Activated T-cell treated with anti-CD3 and anti-CD28 coated beads for 4 hours (primary cell): ENCODE measurements at regions not wholly inside any gene's neighbourhood (a gene's known extent, or its start where the extent isn't known, plus 50 kb on each side); places are given as distances from the start of the nearest gene placed in this dataset.

Source experiments
- DNase-seq: peaks from one replicate; pipeline ENCODE4 v3.0.0-alpha.2; 2020

- DNase-seq = no peak
These were observed 76.0 kb downstream of the FAM124B start for GRCh38 chr2:224325941-224326340.

- DNase-seq = no peak
These were observed 77.3 kb downstream of the FAM124B start for GRCh38 chr2:224324604-224325003.

- no peak for DNase-seq
These were observed 81.2 kb downstream of the FAM124B start for GRCh38 chr2:224320660-224321059.

GRCh38 chr2:224319750-224320149 lies 82.2 kb downstream of the FAM124B start:
- DNase-seq = no peak

GRCh38 chr2:224312741-224313140 lies 89.2 kb downstream of the FAM124B start:
- DNase-seq = no peak

GRCh38 chr2:224310943-224311625 lies 90.8 kb downstream of the FAM124B start:
- no peak for DNase-seq

GRCh38 chr2:224309176-224309575 lies 92.7 kb downstream of the FAM124B start:
- no peak for DNase-seq

- DNase-seq = no peak
These were observed 93.5 kb downstream of the FAM124B start for GRCh38 chr2:224308272-224308911.

- no peak for DNase-seq
These were observed 99.0 kb downstream of the FAM124B start for GRCh38 chr2:224302952-224303351.

GRCh38 chr2:224293976-224294375 lies 107.9 kb downstream of the FAM124B start:
- no peak for DNase-seq

- DNase-seq = no peak
These were observed 114.4 kb downstream of the FAM124B start for GRCh38 chr2:224287531-224287930.

- DNase-seq = no peak
These were observed 115.0 kb downstream of the FAM124B start for GRCh38 chr2:224286923-224287322.

GRCh38 chr2:224284134-224284946 lies 117.6 kb downstream of the FAM124B start:
- peak; percentile 29 for DNase-seq

- no peak for DNase-seq
These were observed 118.4 kb downstream of the FAM124B start for GRCh38 chr2:224283466-224283965.

GRCh38 chr2:224281374-224281773 lies 120.5 kb downstream of the FAM124B start:
- DNase-seq = no peak

- no peak for DNase-seq
These were observed 123.4 kb downstream of the FAM124B start for GRCh38 chr2:224278531-224278930.

GRCh38 chr2:224276251-224276650 lies 125.7 kb downstream of the FAM124B start:
- no peak for DNase-seq

GRCh38 chr2:224272237-224272910 lies 129.5 kb downstream of the FAM124B start:
- no peak for DNase-seq

GRCh38 chr2:224271617-224272236 lies 130.2 kb downstream of the FAM124B start:
- DNase-seq = no peak

GRCh38 chr2:224268441-224268840 lies 133.5 kb downstream of the FAM124B start:
- DNase-seq = no peak

GRCh38 chr2:224264259-224264658 lies 137.6 kb downstream of the FAM124B start:
- no peak for DNase-seq

- DNase-seq = no peak
These were observed 138.3 kb downstream of the FAM124B start for GRCh38 chr2:224263571-224264043.
